ENCODE measurements at regions not wholly inside any gene's neighbourhood (a gene's known extent, or its start where the extent isn't known, plus 50 kb on each side); places are given as distances from the start of the nearest gene placed in this dataset.

DNA sequence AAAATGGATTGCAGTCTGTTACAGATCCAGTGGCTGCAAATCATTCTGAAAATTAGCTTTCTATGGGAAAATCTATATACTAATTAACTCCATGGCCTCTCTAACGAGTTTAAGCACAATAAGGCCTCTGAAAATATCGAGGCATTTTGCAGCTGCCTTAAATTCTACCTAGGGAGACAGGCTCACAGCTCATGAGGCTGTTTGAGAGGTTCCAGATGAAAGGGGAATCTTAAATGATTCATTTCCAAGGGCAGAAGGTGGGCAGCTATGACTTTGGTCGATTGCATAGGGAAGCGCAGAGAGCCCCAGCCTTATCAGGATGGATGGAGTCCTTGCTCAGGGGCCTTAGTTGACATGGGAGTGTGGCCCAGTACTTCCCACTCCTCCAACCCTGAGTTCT lies 216.8 kb upstream of the POU3F1 start:
- no peak overlapping the region for H3K4me3 ChIP-seq (ENCODE audit: low read depth in 1 of 3, low read length in 3 of 3)
- H3K9me3 ChIP-seq (ENCODE audit: control insufficient read depth in 4 of 4, low read length in 3 of 4), result peaks cover 0 to 7% (median 0%) of the 10 kb centered on the region in 4 donors
- WGBS, result 76% methylated on average over 4 of the region's 4 CpGs
- no peak overlapping the region for H3K9ac ChIP-seq (ENCODE audit: low read depth in 1 of 2, low read length in 2 of 2)
- no peaks in the 10 kb centered on the region for H3K4me1 ChIP-seq (ENCODE audit: control insufficient read depth in 4 of 4, insufficient read depth in 4 of 4, low read length in 3 of 4)
- no peaks in the 10 kb centered on the region for H3K36me3 ChIP-seq (ENCODE audit: control insufficient read depth in 4 of 4, insufficient read depth in 3 of 4, low read depth in 1 of 4, low read length in 3 of 4)
- DNase-seq (ENCODE audit: low spot score), result no peak
- H3K27ac ChIP-seq (ENCODE audit: low read depth in 1 of 2, low read length in 2 of 2), result no peak overlapping the region
- TF ChIP-seq NR2F2 (IDR thresholded peaks at IDR 0.05), result no peak
- TF ChIP-seq RXRA (IDR thresholded peaks at IDR 0.05), result no peak
- TF ChIP-seq, protein P1, sequence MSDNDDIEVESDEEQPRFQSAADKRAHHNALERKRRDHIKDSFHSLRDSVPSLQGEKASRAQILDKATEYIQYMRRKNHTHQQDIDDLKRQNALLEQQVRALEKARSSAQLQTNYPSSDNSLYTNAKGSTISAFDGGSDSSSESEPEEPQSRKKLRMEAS (IDR thresholded peaks at IDR 0.05), result no peak
- TF ChIP-seq, protein P2, sequence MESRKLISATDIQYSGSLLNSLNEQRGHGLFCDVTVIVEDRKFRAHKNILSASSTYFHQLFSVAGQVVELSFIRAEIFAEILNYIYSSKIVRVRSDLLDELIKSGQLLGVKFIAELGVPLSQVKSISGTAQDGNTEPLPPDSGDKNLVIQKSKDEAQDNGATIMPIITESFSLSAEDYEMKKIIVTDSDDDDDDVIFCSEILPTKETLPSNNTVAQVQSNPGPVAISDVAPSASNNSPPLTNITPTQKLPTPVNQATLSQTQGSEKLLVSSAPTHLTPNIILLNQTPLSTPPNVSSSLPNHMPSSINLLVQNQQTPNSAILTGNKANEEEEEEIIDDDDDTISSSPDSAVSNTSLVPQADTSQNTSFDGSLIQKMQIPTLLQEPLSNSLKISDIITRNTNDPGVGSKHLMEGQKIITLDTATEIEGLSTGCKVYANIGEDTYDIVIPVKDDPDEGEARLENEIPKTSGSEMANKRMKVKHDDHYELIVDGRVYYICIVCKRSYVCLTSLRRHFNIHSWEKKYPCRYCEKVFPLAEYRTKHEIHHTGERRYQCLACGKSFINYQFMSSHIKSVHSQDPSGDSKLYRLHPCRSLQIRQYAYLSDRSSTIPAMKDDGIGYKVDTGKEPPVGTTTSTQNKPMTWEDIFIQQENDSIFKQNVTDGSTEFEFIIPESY (IDR thresholded peaks at IDR 0.05), result no peak
- TF ChIP-seq HNF4A (conservative IDR thresholded peaks at IDR 0.05), result no peak
- TF ChIP-seq, protein P3, sequence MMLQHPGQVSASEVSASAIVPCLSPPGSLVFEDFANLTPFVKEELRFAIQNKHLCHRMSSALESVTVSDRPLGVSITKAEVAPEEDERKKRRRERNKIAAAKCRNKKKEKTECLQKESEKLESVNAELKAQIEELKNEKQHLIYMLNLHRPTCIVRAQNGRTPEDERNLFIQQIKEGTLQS (IDR thresholded peaks at IDR 0.05), result no peak
- no peak for TF ChIP-seq EGR1 (IDR thresholded peaks at IDR 0.05; ENCODE audit: low read depth in 2 of 2)
- no peak for TF ChIP-seq YY1 (IDR thresholded peaks at IDR 0.05)
- TF ChIP-seq, protein P4, sequence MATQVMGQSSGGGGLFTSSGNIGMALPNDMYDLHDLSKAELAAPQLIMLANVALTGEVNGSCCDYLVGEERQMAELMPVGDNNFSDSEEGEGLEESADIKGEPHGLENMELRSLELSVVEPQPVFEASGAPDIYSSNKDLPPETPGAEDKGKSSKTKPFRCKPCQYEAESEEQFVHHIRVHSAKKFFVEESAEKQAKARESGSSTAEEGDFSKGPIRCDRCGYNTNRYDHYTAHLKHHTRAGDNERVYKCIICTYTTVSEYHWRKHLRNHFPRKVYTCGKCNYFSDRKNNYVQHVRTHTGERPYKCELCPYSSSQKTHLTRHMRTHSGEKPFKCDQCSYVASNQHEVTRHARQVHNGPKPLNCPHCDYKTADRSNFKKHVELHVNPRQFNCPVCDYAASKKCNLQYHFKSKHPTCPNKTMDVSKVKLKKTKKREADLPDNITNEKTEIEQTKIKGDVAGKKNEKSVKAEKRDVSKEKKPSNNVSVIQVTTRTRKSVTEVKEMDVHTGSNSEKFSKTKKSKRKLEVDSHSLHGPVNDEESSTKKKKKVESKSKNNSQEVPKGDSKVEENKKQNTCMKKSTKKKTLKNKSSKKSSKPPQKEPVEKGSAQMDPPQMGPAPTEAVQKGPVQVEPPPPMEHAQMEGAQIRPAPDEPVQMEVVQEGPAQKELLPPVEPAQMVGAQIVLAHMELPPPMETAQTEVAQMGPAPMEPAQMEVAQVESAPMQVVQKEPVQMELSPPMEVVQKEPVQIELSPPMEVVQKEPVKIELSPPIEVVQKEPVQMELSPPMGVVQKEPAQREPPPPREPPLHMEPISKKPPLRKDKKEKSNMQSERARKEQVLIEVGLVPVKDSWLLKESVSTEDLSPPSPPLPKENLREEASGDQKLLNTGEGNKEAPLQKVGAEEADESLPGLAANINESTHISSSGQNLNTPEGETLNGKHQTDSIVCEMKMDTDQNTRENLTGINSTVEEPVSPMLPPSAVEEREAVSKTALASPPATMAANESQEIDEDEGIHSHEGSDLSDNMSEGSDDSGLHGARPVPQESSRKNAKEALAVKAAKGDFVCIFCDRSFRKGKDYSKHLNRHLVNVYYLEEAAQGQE (IDR thresholded peaks at IDR 0.05), result no peak
- TF ChIP-seq FOXA2 (IDR thresholded peaks at IDR 0.05), result no peak
- no peak for TF ChIP-seq SP1 (IDR thresholded peaks at IDR 0.05)
- TF ChIP-seq TAF1 (conservative IDR thresholded peaks at IDR 0.05), result no peak
- no peak for TF ChIP-seq RAD21 (IDR thresholded peaks at IDR 0.05)
- no peak for TF ChIP-seq HNF4G (IDR thresholded peaks at IDR 0.05)
- TF ChIP-seq, protein P5, sequence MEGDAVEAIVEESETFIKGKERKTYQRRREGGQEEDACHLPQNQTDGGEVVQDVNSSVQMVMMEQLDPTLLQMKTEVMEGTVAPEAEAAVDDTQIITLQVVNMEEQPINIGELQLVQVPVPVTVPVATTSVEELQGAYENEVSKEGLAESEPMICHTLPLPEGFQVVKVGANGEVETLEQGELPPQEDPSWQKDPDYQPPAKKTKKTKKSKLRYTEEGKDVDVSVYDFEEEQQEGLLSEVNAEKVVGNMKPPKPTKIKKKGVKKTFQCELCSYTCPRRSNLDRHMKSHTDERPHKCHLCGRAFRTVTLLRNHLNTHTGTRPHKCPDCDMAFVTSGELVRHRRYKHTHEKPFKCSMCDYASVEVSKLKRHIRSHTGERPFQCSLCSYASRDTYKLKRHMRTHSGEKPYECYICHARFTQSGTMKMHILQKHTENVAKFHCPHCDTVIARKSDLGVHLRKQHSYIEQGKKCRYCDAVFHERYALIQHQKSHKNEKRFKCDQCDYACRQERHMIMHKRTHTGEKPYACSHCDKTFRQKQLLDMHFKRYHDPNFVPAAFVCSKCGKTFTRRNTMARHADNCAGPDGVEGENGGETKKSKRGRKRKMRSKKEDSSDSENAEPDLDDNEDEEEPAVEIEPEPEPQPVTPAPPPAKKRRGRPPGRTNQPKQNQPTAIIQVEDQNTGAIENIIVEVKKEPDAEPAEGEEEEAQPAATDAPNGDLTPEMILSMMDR (IDR thresholded peaks at IDR 0.05; ENCODE audit: low read depth, low read length, missing input control), result no peak
- TF ChIP-seq FOXA1 (IDR thresholded peaks at IDR 0.05), result no peak
- H3K27me3 ChIP-seq (ENCODE audit: control insufficient read depth in 4 of 4, insufficient read depth in 4 of 4, low read length in 3 of 4), result no peaks in the 10 kb centered on the region

DNA sequence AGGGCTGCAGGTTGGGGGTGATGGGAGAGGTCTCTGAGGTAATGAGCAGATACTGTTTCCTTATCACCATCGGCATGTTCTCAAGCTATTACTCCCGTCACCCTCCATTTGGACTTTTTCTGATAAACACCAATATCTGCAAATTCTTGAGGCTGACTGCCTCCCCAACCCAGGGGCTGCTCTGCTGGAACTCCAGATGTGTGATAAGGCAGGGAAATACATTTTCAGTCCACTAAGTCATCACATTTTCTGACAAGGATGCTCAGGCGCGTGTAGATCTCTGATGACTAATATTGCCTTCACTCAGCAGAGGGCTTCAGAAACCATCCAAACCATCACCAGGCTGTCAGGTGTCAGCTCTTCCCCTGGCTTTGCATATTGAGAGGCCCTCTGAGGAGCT lies 215.0 kb upstream of the POU3F1 start:
- 88% methylated on average over 4 of the region's 4 CpGs for WGBS
- Histone ChIP-seq H3K36me3 (ENCODE audit: control insufficient read depth in 4 of 4, insufficient read depth in 3 of 4, low read depth in 1 of 4, low read length in 3 of 4) (no peaks in the 10 kb centered on the region), H3K9ac (ENCODE audit: low read depth in 1 of 2, low read length in 2 of 2) (no peak overlapping the region), H3K27ac (ENCODE audit: low read depth in 1 of 2, low read length in 2 of 2) (no peak overlapping the region), H3K27me3 (ENCODE audit: control insufficient read depth in 4 of 4, insufficient read depth in 4 of 4, low read length in 3 of 4) (no peaks in the 10 kb centered on the region), H3K9me3 (ENCODE audit: control insufficient read depth in 4 of 4, low read length in 3 of 4) (peaks cover 0 to 7% (median 0%) of the 10 kb centered on the region in 4 donors), H3K4me3 (ENCODE audit: low read depth in 1 of 3, low read length in 3 of 3) (no peak overlapping the region), H3K4me1 (ENCODE audit: control insufficient read depth in 4 of 4, insufficient read depth in 4 of 4, low read length in 3 of 4) (no peaks in the 10 kb centered on the region)
- TF ChIP-seq, protein P3 (IDR thresholded peaks at IDR 0.05), result no peak
- TF ChIP-seq, protein P4 (IDR thresholded peaks at IDR 0.05), result no peak
- TF ChIP-seq EGR1 (IDR thresholded peaks at IDR 0.05; ENCODE audit: low read depth in 2 of 2) (no peak), HNF4G (IDR thresholded peaks at IDR 0.05) (no peak), RXRA (IDR thresholded peaks at IDR 0.05) (no peak), SP1 (IDR thresholded peaks at IDR 0.05) (no peak), FOXA1 (IDR thresholded peaks at IDR 0.05) (no peak), JUND (IDR thresholded peaks at IDR 0.05) (no peak)
- TF ChIP-seq, protein P1 (IDR thresholded peaks at IDR 0.05), result no peak
- TF ChIP-seq, protein P5 (IDR thresholded peaks at IDR 0.05; ENCODE audit: low read depth, low read length, missing input control), result no peak
- DNase-seq (ENCODE audit: low spot score), result no peak

All from liver (tissue), 8 donors.